Prostate gland (tissue), 2 donors: ENCODE measurements at regions not wholly inside any gene's neighbourhood (a gene's known extent, or its start where the extent isn't known, plus 50 kb on each side); places are given as distances from the start of the nearest gene placed in this dataset.

ENCODE experiments used
- DNase-seq: peaks from one replicate; pipeline ENCODE4 v3.0.0-alpha.2; 2019; ENCODE audit warnings: low spot score
- H3K27ac ChIP-seq, 2 donors: fragments of 200-600 bp; sonication (generic); 2 replicates each; pipeline ENCODE4 v1.5.1; 2017 to 2019
- H3K27me3 ChIP-seq: fragments of 200-600 bp; sonication (generic); replicated peaks from 2 replicates; pipeline ENCODE4 v1.5.1; 2019; ENCODE audit not compliant: insufficient read depth
- H3K36me3 ChIP-seq, 2 donors: fragments of 200-600 bp; sonication (generic); 1 replicate in 1 of 2; 2 replicates in 1 of 2; pipeline versions ENCODE4 v1.5.1 to v1.8.1; 2017 to 2019
- H3K4me1 ChIP-seq: fragments of 200-600 bp; sonication (generic); replicated peaks from 2 replicates; pipeline ENCODE4 v1.5.1; 2019
- H3K4me3 ChIP-seq, 2 donors: fragments of 200-600 bp; sonication (generic); 2 replicates each; pipeline ENCODE4 v1.5.1; 2017 to 2019
- H3K9me3 ChIP-seq: fragments of 200-600 bp; sonication (generic); 2 replicates; pipeline ENCODE4 v1.5.1; 2017
- POLR2A ChIP-seq: fragments of 450-650 bp; IDR thresholded peaks from one replicate; pipeline ENCODE4 v1.6.1; 2016; ENCODE audit warnings: antibody characterized with exemption, mild to moderate bottlenecking
- POLR2AphosphoS5 ChIP-seq: sonication (generic); formaldehyde crosslinking; IDR thresholded peaks from one replicate; pipeline ENCODE4 v1.6.1; 2017; ENCODE audit warnings: antibody characterized with exemption
- WGBS: methylation state at CpG from one replicate; pipeline ENCODE4 v1.1.5; 2018; 5-methylcytosine and 5-hydroxymethylcytosine counted together
- intact Hi-C: fragments of 100-400 bp; cut with DNase I; formaldehyde crosslinking; loops from one replicate; pipeline ENCODE4 v1.14.2; 2022
- TF ChIP-seq, protein P1 (sequence below), 4 experiments: fragments of 200-600 bp in 2 of 4; fragments of 450-650 bp in 2 of 4; sonication (generic) in 2 of 4; IDR thresholded peaks; 1 replicate in 3 of 4; 2 replicates in 1 of 4; pipeline ENCODE4 v1.5.1; 2016 to 2019; ENCODE audit warnings: antibody characterized with exemption in 4 of 4, mild to moderate bottlenecking in 2 of 4, moderate library complexity in 2 of 4

DNA sequence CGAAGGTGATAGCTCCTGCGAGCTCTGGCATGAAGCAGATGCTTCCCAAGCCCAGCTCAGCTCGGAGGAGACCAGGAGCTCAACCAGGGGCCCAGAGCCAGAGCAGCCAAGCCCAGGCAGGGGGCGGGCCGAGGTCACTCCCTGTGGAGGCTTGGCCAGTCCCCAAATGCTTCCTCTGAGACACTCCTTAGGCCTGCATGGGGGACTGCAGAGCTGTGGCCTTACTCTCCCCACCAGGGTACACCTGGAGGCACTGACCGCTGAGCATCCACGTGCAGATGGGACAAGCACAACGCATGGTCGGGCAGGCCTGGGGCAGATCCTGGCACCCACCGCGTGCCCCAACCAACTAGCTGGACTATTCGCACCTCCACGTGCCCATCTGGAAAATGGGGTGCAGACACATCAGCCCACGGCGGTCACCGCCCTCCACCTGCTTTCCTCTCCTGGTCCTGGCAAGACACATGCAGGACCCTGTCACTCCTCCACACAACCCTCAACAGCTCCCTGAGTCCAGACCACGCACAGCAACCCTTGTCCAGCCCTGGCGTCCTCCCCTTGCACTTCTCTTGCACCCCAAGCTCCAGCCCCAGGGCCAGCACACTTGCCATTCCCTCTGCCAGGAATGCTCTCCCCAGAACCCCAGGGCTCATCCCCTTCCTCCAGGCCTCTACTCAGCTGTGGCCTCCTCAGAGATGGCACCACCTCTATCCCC is 164.7 kb upstream of the IQSEC1 start:
- H3K4me1 ChIP-seq: no peaks in the 10 kb centered on the region
- 93% methylated on average over 13 of the region's 18 CpGs for WGBS
- no peak overlapping the region for H3K27ac ChIP-seq
- no peaks in the 10 kb centered on the region for H3K9me3 ChIP-seq
- no peaks in the 10 kb centered on the region for H3K36me3 ChIP-seq
- intact Hi-C loops: no loop called here
- H3K27me3 ChIP-seq: no peaks in the 10 kb centered on the region
- no peak for DNase-seq
- H3K4me3 ChIP-seq: no peak overlapping the region
- TF ChIP-seq POLR2AphosphoS5 (no peak), POLR2A (no peak)
- TF ChIP-seq, protein P1, sequence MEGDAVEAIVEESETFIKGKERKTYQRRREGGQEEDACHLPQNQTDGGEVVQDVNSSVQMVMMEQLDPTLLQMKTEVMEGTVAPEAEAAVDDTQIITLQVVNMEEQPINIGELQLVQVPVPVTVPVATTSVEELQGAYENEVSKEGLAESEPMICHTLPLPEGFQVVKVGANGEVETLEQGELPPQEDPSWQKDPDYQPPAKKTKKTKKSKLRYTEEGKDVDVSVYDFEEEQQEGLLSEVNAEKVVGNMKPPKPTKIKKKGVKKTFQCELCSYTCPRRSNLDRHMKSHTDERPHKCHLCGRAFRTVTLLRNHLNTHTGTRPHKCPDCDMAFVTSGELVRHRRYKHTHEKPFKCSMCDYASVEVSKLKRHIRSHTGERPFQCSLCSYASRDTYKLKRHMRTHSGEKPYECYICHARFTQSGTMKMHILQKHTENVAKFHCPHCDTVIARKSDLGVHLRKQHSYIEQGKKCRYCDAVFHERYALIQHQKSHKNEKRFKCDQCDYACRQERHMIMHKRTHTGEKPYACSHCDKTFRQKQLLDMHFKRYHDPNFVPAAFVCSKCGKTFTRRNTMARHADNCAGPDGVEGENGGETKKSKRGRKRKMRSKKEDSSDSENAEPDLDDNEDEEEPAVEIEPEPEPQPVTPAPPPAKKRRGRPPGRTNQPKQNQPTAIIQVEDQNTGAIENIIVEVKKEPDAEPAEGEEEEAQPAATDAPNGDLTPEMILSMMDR (IDR thresholded peaks at IDR 0.05): no peak

DNA sequence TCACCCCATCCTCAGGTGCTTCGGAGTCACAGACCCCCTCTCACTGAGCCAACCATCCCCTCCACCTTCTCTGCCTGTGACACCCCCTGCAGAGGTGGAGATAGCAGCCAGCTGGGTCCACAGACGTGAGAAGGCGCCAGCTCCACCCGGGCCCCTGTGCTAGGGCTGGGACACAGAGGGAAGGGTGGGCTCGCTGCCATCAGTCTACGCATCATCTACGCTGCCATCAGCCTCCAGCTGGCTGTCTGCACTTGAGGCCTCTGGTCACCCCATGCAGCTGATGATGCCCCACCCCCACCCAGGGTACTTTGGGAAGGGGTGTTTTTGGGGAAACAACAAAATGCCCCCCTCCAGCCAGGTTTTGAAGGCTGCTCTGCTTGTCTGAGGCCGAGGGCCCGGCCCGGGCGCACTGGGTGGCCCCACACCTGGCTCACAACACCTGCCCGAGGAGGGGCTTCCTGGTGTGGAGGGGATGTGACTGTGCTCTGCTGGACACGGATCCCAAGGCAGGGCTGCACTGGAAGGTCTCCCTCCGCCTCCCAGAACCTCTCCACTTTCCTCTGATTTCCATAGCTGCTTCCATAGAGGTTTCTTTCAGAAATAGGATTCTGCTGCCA is 163.4 kb upstream of the IQSEC1 start:
- no peak for TF ChIP-seq POLR2AphosphoS5
- no peak for TF ChIP-seq POLR2A
- TF ChIP-seq, protein P1 (IDR thresholded peaks at IDR 0.05): no peak
- Histone ChIP-seq H3K27ac (no peak overlapping the region), H3K9me3 (no peaks in the 10 kb centered on the region), H3K4me3 (no peak overlapping the region), H3K36me3 (no peaks in the 10 kb centered on the region), H3K4me1 (no peaks in the 10 kb centered on the region), H3K27me3 (no peaks in the 10 kb centered on the region)
- 90% methylated on average over 14 of the region's 14 CpGs for WGBS
- DNase-seq: no peak
- intact Hi-C loops: no loop called here

DNA sequence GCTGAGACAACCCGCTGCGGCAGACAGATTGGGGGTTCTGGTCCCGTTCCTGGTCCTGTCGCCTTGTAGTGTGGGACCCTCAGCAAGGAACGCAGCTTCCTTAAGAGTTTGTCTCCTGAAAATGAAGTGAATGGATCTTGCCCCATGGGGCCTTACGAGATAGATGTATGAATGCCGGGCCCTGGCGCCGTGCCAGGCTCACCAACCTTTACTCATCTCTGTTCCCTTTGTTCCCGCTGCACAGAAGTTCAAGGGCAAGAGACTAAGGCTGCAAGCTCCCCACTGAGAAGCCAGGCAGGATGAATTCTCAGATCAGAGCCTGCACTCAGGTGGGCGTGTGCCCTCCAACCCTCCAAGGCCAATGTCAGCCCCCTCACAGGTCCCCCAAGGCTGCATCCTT is 162.7 kb upstream of the IQSEC1 start:
- WGBS: 80% methylated on average over 11 of the region's 11 CpGs
- no peaks in the 10 kb centered on the region for H3K27me3 ChIP-seq
- H3K4me1 ChIP-seq: no peaks in the 10 kb centered on the region
- DNase-seq: no peak
- intact Hi-C loops: no loop called here
- H3K4me3 ChIP-seq: no peak overlapping the region
- H3K36me3 ChIP-seq: no peaks in the 10 kb centered on the region
- TF ChIP-seq, protein P1 (IDR thresholded peaks at IDR 0.05): no peak
- TF ChIP-seq POLR2A (no peak), POLR2AphosphoS5 (no peak)
- no peak overlapping the region for H3K27ac ChIP-seq
- H3K9me3 ChIP-seq: no peaks in the 10 kb centered on the region

DNA sequence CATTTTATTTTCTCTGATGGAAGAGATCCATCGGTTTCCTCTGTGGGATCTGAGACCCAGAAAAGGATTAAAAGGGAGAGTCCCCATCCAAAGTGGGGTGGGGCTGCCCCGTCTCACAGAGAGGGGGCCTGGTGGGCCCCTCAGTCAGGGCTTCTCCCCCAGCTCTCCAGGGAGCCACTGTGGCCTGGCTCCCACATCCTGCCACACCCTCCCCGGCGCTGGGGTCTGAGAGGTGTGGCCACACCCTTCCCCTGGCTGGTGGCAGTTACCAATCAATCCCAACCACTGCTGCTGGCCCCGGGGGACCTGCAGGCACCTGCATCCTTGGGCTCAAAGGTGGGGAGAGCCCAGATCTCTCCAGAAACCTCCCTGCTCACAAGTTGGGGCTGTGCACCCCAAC is 161.8 kb upstream of the IQSEC1 start:
- no peak for DNase-seq
- WGBS: 32% methylated on average over 5 of the region's 5 CpGs
- Histone ChIP-seq H3K27ac (no peak overlapping the region), H3K4me3 (no peak overlapping the region), H3K36me3 (no peaks in the 10 kb centered on the region), H3K4me1 (no peaks in the 10 kb centered on the region), H3K27me3 (no peaks in the 10 kb centered on the region), H3K9me3 (no peaks in the 10 kb centered on the region)
- intact Hi-C loops: no loop called here
- no peak for TF ChIP-seq POLR2A
- TF ChIP-seq, protein P1 (IDR thresholded peaks at IDR 0.05): no peak
- TF ChIP-seq POLR2AphosphoS5: no peak

DNA sequence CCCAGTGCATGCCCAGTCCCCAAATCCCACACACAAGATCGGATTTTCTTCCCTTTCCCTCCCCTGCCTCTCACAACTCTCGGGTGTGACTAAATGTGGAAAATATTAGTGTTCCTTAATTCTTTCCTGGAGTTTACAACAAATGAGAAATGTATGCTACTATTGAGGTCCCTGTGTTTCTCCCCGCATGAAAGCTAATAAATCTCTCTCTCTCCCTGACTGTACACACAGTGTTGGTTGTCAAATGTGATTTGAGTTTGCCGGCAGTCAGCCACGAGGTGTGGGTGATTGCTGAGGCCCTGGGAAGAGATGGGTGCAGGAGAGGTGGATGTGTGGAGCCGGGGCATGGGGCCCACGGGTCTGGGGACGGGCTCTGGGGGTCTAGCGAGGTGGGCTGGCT is 161.4 kb upstream of the IQSEC1 start:
- H3K9me3 ChIP-seq: no peaks in the 10 kb centered on the region
- intact Hi-C loops: no loop called here
- no peak for TF ChIP-seq POLR2A
- TF ChIP-seq POLR2AphosphoS5: no peak
- TF ChIP-seq, protein P1 (IDR thresholded peaks at IDR 0.05): no peak
- WGBS: 23% methylated on average over 9 of the region's 9 CpGs
- no peak for DNase-seq
- no peaks in the 10 kb centered on the region for H3K4me1 ChIP-seq
- no peak overlapping the region for H3K27ac ChIP-seq
- H3K4me3 ChIP-seq: no peak overlapping the region
- H3K36me3 ChIP-seq: no peaks in the 10 kb centered on the region
- no peaks in the 10 kb centered on the region for H3K27me3 ChIP-seq
